ENCODE measurements at regions not wholly inside any gene's neighbourhood (a gene's known extent, or its start where the extent isn't known, plus 50 kb on each side); places are given as distances from the start of the nearest gene placed in this dataset.

DNA sequence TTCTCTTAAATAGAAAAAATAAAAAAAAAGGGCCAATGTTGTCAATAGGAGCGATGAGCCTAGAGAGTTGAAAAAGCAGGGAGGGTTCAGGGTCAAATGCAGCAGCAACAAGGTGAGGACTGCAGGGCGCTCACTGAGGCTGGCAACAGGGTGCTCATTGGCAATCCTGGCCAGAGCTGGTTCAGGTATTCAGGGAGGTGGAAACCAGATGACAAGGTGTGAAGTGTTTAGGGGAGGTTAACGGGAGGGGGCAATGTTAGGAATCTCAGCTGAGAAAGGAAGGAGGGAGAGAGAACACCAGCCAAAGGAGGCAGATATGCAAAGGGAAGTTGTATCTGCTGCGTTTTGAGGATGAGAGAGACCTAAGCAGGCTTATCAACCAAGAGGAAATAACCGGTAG is 129.8 kb upstream of the DAB1 start:
- Mint-ChIP-seq H3K27me3 (ENCODE audit: low read depth) (peaks cover 10% of the 10 kb centered on the region), H3K4me3 (no peak overlapping the region), H3K36me3 (ENCODE audit: low read depth) (no peaks in the 10 kb centered on the region), H3K4me1 (no peaks in the 10 kb centered on the region), H3K27ac (no peak overlapping the region), H3K9me3 (peaks cover 5% of the 10 kb centered on the region)
- TF ChIP-seq CTCF (IDR thresholded peaks at IDR 0.05; ENCODE audit: unreplicated experiment in 3 of 3): no peak

DNA sequence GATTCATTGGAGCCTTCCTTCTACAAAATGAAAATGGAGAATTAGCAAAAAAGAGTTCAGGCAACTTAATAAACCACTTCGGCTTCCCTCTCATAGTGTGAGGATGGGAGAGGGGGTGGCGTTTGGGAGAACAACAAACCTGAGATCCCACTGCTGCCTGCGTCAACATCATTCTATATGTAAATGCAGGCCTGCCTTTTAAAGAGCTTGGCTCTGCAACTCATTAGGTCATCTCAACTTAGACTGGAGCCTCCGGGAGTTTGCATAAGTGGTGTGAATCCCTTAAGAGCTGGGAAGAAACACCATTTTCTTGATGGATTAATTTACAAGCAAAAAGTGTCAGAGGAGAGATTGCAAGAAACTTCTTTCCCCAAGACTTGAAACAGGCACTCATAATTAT is 127.6 kb upstream of the DAB1 start:
- Mint-ChIP-seq H3K27me3 (ENCODE audit: low read depth) (peaks cover 5% of the 10 kb centered on the region), H3K4me1 (no peaks in the 10 kb centered on the region), H3K36me3 (ENCODE audit: low read depth) (no peaks in the 10 kb centered on the region), H3K9me3 (peaks cover under 1% of the 10 kb centered on the region), H3K4me3 (no peak overlapping the region), H3K27ac (no peak overlapping the region)
- TF ChIP-seq CTCF (IDR thresholded peaks at IDR 0.05; ENCODE audit: unreplicated experiment in 3 of 3): no peak

DNA sequence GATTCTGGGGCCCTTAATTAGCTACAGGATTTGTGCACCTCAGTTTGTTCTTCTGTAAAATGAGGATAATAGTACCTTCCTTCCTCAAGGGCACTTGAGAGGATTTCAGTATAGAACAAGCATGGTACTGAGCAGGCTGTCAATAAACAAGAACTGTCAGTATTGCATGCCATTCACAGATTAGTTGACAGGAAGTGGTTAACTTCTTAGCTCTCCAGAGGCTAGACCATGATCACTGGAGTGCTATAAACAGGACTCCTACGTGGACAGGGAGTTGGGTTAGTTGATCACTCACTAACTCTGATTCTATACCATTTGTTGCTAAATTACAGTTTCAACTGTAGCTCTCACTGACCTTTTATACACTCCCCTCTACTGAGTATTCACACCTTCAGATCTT is 126.2 kb upstream of the DAB1 start:
- H3K36me3 Mint-ChIP-seq (ENCODE audit: low read depth): no peaks in the 10 kb centered on the region
- H3K4me1 Mint-ChIP-seq: no peaks in the 10 kb centered on the region
- no peak for TF ChIP-seq CTCF (IDR thresholded peaks at IDR 0.05; ENCODE audit: unreplicated experiment in 3 of 3)
- H3K27ac Mint-ChIP-seq: no peak overlapping the region
- H3K9me3 Mint-ChIP-seq: no peaks in the 10 kb centered on the region
- H3K4me3 Mint-ChIP-seq: no peak overlapping the region
- peaks cover 7% of the 10 kb centered on the region for H3K27me3 Mint-ChIP-seq (ENCODE audit: low read depth)

GRCh38 chr1:57549300-57549699 is 125.4 kb upstream of the DAB1 start:
- TF ChIP-seq CTCF (IDR thresholded peaks at IDR 0.05; ENCODE audit: unreplicated experiment in 3 of 3): no peak
- Mint-ChIP-seq H3K27ac (no peak overlapping the region), H3K4me3 (no peak overlapping the region), H3K27me3 (ENCODE audit: low read depth) (peaks cover 10% of the 10 kb centered on the region), H3K4me1 (no peaks in the 10 kb centered on the region), H3K9me3 (no peaks in the 10 kb centered on the region), H3K36me3 (ENCODE audit: low read depth) (no peaks in the 10 kb centered on the region)

DNA sequence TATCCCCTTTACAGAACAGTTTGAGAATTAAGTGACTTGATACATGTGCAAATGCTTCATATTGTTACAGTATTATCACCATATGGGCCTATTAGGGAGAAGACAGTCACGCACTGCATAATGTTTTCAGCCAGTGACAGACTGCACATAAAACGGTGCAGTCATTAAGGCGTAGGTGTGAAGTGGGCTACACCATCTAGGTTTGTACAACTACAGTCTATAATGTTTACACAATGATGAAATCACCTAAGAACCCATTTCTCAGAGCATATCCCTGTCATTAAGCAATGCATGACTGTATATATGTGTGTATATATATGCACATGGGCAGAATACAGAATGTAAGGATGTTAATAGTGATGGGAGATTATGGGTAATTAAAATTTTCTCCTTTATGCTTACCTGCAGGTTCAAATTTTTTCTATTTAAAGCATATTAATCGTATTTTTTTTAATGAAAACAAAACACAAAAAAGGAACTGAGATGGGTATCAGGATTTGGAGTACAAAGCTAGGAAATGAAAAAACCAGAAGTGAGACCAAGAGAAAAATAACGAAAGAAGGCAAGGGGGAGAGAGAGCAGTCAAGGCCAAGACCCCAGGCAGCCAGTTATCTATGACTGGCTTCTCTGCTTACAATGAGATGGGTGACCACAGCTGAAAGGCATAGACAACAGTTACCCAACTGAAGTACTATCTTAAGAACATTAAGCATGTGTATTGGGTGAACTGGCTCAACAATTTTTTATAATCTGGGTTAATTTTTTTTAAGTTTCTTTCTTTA is 122.9 kb upstream of the DAB1 start:
- H3K27ac Mint-ChIP-seq: no peak overlapping the region

More for the DNA sequence above, 122.9 kb upstream of the DAB1 start:
- H3K36me3 Mint-ChIP-seq (ENCODE audit: low read depth): no peaks in the 10 kb centered on the region
- no peaks in the 10 kb centered on the region for H3K4me1 Mint-ChIP-seq
- H3K9me3 Mint-ChIP-seq: no peaks in the 10 kb centered on the region
- H3K4me3 Mint-ChIP-seq: no peak overlapping the region
- peaks cover 5% of the 10 kb centered on the region for H3K27me3 Mint-ChIP-seq (ENCODE audit: low read depth)
- no peak for TF ChIP-seq CTCF (IDR thresholded peaks at IDR 0.05; ENCODE audit: unreplicated experiment in 3 of 3)

All from nephron (organoid).